Smooth muscle cell (in vitro differentiated cells): ENCODE measurements at regions not wholly inside any gene's neighbourhood (a gene's known extent, or its start where the extent isn't known, plus 50 kb on each side); places are given as distances from the start of the nearest gene placed in this dataset.

Experiments
- DNase-seq: peaks from one replicate; lab custom pipeline; 2025; ENCODE audit not compliant: unreplicated experiment; lab: John Stamatoyannopoulos, UW
- H2AFZ ChIP-seq: fragments of 200-600 bp; sonication (generic); 2 replicates; pipeline ENCODE4 v1.6.0; 2016; ENCODE audit warnings: antibody characterized with exemption, low read depth, mild to moderate bottlenecking
- H3F3A ChIP-seq: fragments of 200-600 bp; sonication (generic); 2 replicates; pipeline ENCODE4 v1.6.0; 2017; ENCODE audit warnings: antibody characterized with exemption, low read depth
- H3K27ac ChIP-seq: fragments of 200-600 bp; sonication (generic); 2 replicates; pipeline ENCODE4 v1.5.1; 2016; ENCODE audit warnings: low read depth, mild to moderate bottlenecking
- H3K27me3 ChIP-seq: fragments of 200-600 bp; sonication (generic); 2 replicates; pipeline ENCODE4 v1.6.1; 2016; ENCODE audit warnings: low read depth, mild to moderate bottlenecking
- H3K36me3 ChIP-seq: fragments of 200-600 bp; sonication (generic); 2 replicates; pipeline ENCODE4 v1.5.1; 2016; ENCODE audit warnings: low read depth
- H3K4me1 ChIP-seq: fragments of 200-600 bp; sonication (generic); 2 replicates; pipeline ENCODE4 v1.5.1; 2016; ENCODE audit warnings: low read depth
- H3K4me2 ChIP-seq: fragments of 200-600 bp; sonication (generic); 2 replicates; pipeline ENCODE4 v1.6.0; 2016; ENCODE audit warnings: mild to moderate bottlenecking
- H3K4me3 ChIP-seq: fragments of 200-600 bp; sonication (generic); 2 replicates; pipeline ENCODE4 v1.5.1; 2016; ENCODE audit warnings: mild to moderate bottlenecking
- H3K79me2 ChIP-seq: fragments of 200-600 bp; sonication (generic); 2 replicates; pipeline ENCODE4 v1.6.0; 2016; ENCODE audit warnings: low read depth, mild to moderate bottlenecking
- H3K9ac ChIP-seq: fragments of 200-600 bp; sonication (generic); 2 replicates; pipeline ENCODE4 v1.6.0; 2016; ENCODE audit warnings: low read depth
- H3K9me3 ChIP-seq: fragments of 200-600 bp; sonication (generic); replicated peaks from 2 replicates; pipeline ENCODE4 v1.5.1; 2016; ENCODE audit warnings: low read depth
- H4K20me1 ChIP-seq: fragments of 200-600 bp; sonication (generic); 2 replicates; pipeline ENCODE4 v1.6.0; 2016; ENCODE audit warnings: low read depth
- WGBS: methylation state at CpG from one replicate; pipeline ENCODE4 v1.1.7; 2016; ENCODE audit warnings: low lambda C conversion rate; 5-methylcytosine and 5-hydroxymethylcytosine counted together
- TF ChIP-seq, protein P1 (sequence below): fragments of 200-600 bp; sonication (generic); IDR thresholded peaks from 2 replicates; pipeline ENCODE4 v1.5.1; 2017; ENCODE audit warnings: borderline replicate concordance, mild to moderate bottlenecking, antibody characterized with exemption; ENCODE audit not compliant: insufficient read depth, poor library complexity, severe bottlenecking

DNA sequence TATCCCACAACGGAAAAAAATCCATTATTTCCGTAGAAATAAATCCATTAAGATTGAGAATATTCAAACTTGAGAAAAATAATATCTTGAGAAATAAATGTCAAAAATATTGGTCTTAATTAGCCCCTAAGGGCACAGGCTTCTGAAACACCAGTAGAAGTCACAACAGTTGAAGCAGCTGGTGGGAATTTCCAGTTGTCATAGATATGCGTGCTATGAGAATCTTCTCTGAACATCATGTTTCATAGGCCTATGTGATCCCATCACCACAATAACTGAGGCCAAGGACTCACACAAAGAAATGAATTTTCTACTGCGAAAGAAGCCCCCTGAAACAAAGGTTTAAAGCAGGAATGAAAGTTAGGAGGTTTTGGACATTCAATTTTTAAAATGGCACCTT lies 292.0 kb downstream of the DTHD1 start:
- H3K9me3 ChIP-seq, result no peaks in the 10 kb centered on the region
- TF ChIP-seq, protein P1, sequence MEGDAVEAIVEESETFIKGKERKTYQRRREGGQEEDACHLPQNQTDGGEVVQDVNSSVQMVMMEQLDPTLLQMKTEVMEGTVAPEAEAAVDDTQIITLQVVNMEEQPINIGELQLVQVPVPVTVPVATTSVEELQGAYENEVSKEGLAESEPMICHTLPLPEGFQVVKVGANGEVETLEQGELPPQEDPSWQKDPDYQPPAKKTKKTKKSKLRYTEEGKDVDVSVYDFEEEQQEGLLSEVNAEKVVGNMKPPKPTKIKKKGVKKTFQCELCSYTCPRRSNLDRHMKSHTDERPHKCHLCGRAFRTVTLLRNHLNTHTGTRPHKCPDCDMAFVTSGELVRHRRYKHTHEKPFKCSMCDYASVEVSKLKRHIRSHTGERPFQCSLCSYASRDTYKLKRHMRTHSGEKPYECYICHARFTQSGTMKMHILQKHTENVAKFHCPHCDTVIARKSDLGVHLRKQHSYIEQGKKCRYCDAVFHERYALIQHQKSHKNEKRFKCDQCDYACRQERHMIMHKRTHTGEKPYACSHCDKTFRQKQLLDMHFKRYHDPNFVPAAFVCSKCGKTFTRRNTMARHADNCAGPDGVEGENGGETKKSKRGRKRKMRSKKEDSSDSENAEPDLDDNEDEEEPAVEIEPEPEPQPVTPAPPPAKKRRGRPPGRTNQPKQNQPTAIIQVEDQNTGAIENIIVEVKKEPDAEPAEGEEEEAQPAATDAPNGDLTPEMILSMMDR, result no peak

DNA sequence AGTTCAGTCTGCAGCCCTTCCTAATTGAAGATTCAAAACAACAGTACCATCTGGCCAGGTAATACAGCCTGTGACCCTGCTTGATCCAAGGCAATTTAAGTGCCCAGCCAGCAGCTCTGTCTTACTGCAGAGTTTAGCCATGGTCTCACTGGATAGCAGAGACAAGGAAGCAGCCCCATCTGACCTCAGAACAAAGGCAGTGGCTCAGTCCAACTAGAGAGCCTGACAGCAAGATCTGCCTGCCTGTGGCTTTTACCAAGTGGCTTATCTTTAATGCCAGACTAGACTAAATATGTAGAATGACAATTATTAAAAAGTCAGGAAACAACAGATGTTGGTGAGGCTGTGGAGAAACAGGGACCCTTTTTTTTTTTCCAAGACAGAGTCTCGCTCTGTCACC lies 293.4 kb downstream of the DTHD1 start:
- Histone ChIP-seq H3K4me2 (no peak overlapping the region), H3K27me3 (no peaks in the 10 kb centered on the region), H3K79me2 (no peaks in the 10 kb centered on the region), H3K9ac (no peak overlapping the region), H3K36me3 (no peaks in the 10 kb centered on the region), H3K4me1 (no peaks in the 10 kb centered on the region), H2AFZ (no peak overlapping the region), H3K4me3 (no peak overlapping the region), H3K27ac (no peak overlapping the region), H4K20me1 (no peaks in the 10 kb centered on the region), H3F3A (no peaks in the 10 kb centered on the region), H3K9me3 (no peaks in the 10 kb centered on the region)
- WGBS, result 95% methylated on average over 1 of the region's 1 CpG
- TF ChIP-seq, protein P1, result no peak
- DNase-seq, result no peak

More for the DNA sequence above, 292.0 kb downstream of the DTHD1 start:
- Histone ChIP-seq H3F3A (no peaks in the 10 kb centered on the region), H3K27me3 (no peaks in the 10 kb centered on the region), H3K79me2 (no peaks in the 10 kb centered on the region), H2AFZ (no peak overlapping the region), H3K4me3 (no peak overlapping the region), H4K20me1 (no peaks in the 10 kb centered on the region), H3K27ac (no peak overlapping the region), H3K4me1 (no peaks in the 10 kb centered on the region), H3K4me2 (no peak overlapping the region), H3K9ac (no peak overlapping the region), H3K36me3 (no peaks in the 10 kb centered on the region)
- WGBS, result 90% methylated on average over 4 of the region's 4 CpGs
- no peak for DNase-seq

DNA sequence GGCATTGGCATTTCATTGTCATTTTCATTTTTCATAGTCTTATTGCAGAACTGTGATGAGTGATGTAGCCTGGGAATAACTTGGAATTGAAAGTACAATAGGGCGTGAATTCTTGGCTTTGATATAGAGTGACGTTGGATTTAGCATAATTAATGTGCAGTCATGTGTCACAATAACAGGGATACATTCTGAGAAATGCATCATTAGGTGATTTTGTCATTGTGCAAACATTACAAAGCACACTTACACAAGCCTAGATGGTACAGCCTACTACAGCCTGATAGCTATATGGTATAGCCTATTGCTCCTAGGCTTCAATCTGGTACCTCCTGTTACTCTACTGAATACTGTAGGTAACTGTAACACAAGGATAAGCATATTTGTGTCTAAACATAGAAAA lies 300.8 kb downstream of the DTHD1 start:
- H3F3A ChIP-seq, result no peaks in the 10 kb centered on the region
- no peak overlapping the region for H3K9ac ChIP-seq
- H3K4me3 ChIP-seq, result no peak overlapping the region
- H4K20me1 ChIP-seq, result no peaks in the 10 kb centered on the region
- DNase-seq, result no peak
- WGBS, result 98% methylated on average over 2 of the region's 2 CpGs
- H2AFZ ChIP-seq, result no peak overlapping the region
- TF ChIP-seq, protein P1, result no peak
- H3K27ac ChIP-seq, result no peak overlapping the region
- H3K9me3 ChIP-seq, result no peaks in the 10 kb centered on the region
- no peak overlapping the region for H3K4me2 ChIP-seq
- no peaks in the 10 kb centered on the region for H3K36me3 ChIP-seq
- H3K4me1 ChIP-seq, result no peaks in the 10 kb centered on the region
- no peaks in the 10 kb centered on the region for H3K27me3 ChIP-seq
- no peaks in the 10 kb centered on the region for H3K79me2 ChIP-seq

DNA sequence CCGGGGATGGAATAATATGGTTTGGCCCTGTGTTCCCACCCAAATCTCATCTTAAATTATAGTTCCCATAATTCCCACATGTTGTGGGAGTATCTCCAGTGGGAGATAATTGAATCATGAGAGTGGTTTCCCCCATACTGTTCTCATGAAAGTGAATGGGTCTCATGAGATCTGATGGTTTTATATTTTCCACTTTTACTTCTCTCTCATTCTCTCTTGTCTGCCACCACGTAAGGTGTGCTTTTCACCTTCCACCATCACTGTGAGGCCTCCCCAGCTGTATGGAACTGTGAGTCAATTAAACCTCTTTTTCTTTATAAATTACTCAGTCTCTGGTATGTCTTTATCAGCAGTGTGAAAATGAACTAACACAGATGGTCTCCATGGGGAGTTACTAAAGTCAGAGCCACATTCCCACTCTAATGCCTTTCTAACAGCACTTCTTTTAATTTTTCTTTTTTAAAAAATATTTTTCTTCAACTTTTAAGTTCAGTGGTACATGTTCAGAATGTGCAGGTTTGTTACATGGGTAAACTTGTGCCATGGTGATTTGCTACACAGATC lies 306.6 kb downstream of the DTHD1 start:
- no peaks in the 10 kb centered on the region for H3K79me2 ChIP-seq
- H3K9me3 ChIP-seq, result no peaks in the 10 kb centered on the region
- H3F3A ChIP-seq, result no peaks in the 10 kb centered on the region
- no peak overlapping the region for H3K9ac ChIP-seq
- no peaks in the 10 kb centered on the region for H3K27me3 ChIP-seq
- no peaks in the 10 kb centered on the region for H4K20me1 ChIP-seq
- H3K27ac ChIP-seq, result no peak overlapping the region
- no peak overlapping the region for H3K4me2 ChIP-seq
- WGBS, result 86% methylated on average over 2 of the region's 2 CpGs
- H3K4me3 ChIP-seq, result no peak overlapping the region
- no peak for DNase-seq
- TF ChIP-seq, protein P1, result no peak
- H3K36me3 ChIP-seq, result no peaks in the 10 kb centered on the region
- H2AFZ ChIP-seq, result no peak overlapping the region
- H3K4me1 ChIP-seq, result no peaks in the 10 kb centered on the region
